Progenitor cell of endocrine pancreas (in vitro differentiated cells): ENCODE measurements at regions not wholly inside any gene's neighbourhood (a gene's known extent, or its start where the extent isn't known, plus 50 kb on each side); places are given as distances from the start of the nearest gene placed in this dataset.
"Not testable (repeated sequence)": the region's sequence is repeated elsewhere in the genome, so short reads cannot be mapped to it uniquely, and the experiment has no call there.

Source experiments
- DNase-seq: peaks from one replicate; pipeline ENCODE4 v3.0.0; 2021; ENCODE audit warnings: low spot score; ENCODE audit not compliant: unreplicated experiment
- H3K27ac Mint-ChIP-seq: 2 replicates; pipeline ENCODE4 v1.8.0; 2021; ENCODE audit warnings: mild to moderate bottlenecking, moderate library complexity, mixed read lengths
- H3K27me3 Mint-ChIP-seq: 2 replicates; pipeline ENCODE4 v1.8.0; 2021; ENCODE audit warnings: mixed read lengths
- H3K36me3 Mint-ChIP-seq: 2 replicates; pipeline ENCODE4 v1.8.0; 2022; ENCODE audit warnings: mixed read lengths; ENCODE audit not compliant: insufficient read depth
- H3K4me1 Mint-ChIP-seq: 2 replicates; pipeline ENCODE4 v1.8.0; 2021; ENCODE audit warnings: low read depth, mixed read lengths
- H3K4me3 Mint-ChIP-seq: 2 replicates; pipeline ENCODE4 v1.8.0; 2021; ENCODE audit warnings: low read depth, mild to moderate bottlenecking, moderate library complexity, mixed read lengths
- H3K9me3 Mint-ChIP-seq: 2 replicates; pipeline ENCODE4 v1.8.0; 2021; ENCODE audit warnings: low read depth, mixed read lengths
- CTCF ChIP-seq: fragments of 200-600 bp; sonication (generic); IDR thresholded peaks from one replicate; pipeline ENCODE4 v1.5.0; 2021; ENCODE audit warnings: antibody characterized with exemption, mild to moderate bottlenecking; ENCODE audit not compliant: unreplicated experiment

- H3K36me3 Mint-ChIP-seq, H3K4me3 Mint-ChIP-seq, H3K27me3 Mint-ChIP-seq, H3K27ac Mint-ChIP-seq, H3K4me1 Mint-ChIP-seq, DNase-seq: not testable (repeated sequence)
- peaks cover 14% of the 10 kb centered on the region for H3K9me3 Mint-ChIP-seq
These were observed 2775.4 kb downstream of the RPIA start for GRCh38 chr2:91466780-91467363.

GRCh38 chr2:91476244-91476935, 2784.9 kb downstream of the RPIA start:
- not testable (repeated sequence) for H3K36me3 Mint-ChIP-seq, DNase-seq, H3K4me1 Mint-ChIP-seq, H3K9me3 Mint-ChIP-seq, H3K27me3 Mint-ChIP-seq
- Mint-ChIP-seq H3K27ac (peak overlapping the region; percentile 99), H3K4me3 (peak overlapping the region; percentile 63)

GRCh38 chr2:91476936-91477246, 2785.4 kb downstream of the RPIA start:
- H3K9me3 Mint-ChIP-seq, H3K27me3 Mint-ChIP-seq, H3K36me3 Mint-ChIP-seq, H3K4me1 Mint-ChIP-seq, DNase-seq: not testable (repeated sequence)
- Mint-ChIP-seq H3K4me3 (peak overlapping the region; percentile 63), H3K27ac (peak overlapping the region; percentile 99)

- not testable (repeated sequence) for H3K4me3 Mint-ChIP-seq, H3K36me3 Mint-ChIP-seq, H3K27me3 Mint-ChIP-seq, H3K4me1 Mint-ChIP-seq, H3K27ac Mint-ChIP-seq, DNase-seq, H3K9me3 Mint-ChIP-seq
These were observed 2785.8 kb downstream of the RPIA start for GRCh38 chr2:91477291-91477690.

GRCh38 chr2:91477731-91478672, 2786.5 kb downstream of the RPIA start:
- no peak for TF ChIP-seq CTCF
- peaks cover 8% of the 10 kb centered on the region for H3K9me3 Mint-ChIP-seq
- H3K4me3 Mint-ChIP-seq: no peak overlapping the region
- peaks cover 6% of the 10 kb centered on the region for H3K36me3 Mint-ChIP-seq
- H3K4me1 Mint-ChIP-seq: peaks cover 1% of the 10 kb centered on the region
- no peak overlapping the region for H3K27ac Mint-ChIP-seq
- no peaks in the 10 kb centered on the region for H3K27me3 Mint-ChIP-seq
- no peak for DNase-seq

GRCh38 chr2:91478851-91479718, 2787.6 kb downstream of the RPIA start:
- H3K9me3 Mint-ChIP-seq, H3K36me3 Mint-ChIP-seq, H3K4me3 Mint-ChIP-seq: not testable (repeated sequence)

GRCh38 chr2:91485226-91485625, 2793.8 kb downstream of the RPIA start:
- not testable (repeated sequence) for H3K36me3 Mint-ChIP-seq, H3K4me1 Mint-ChIP-seq, H3K9me3 Mint-ChIP-seq, H3K27ac Mint-ChIP-seq, DNase-seq, H3K4me3 Mint-ChIP-seq, H3K27me3 Mint-ChIP-seq

More at GRCh38 chr2:91478851-91479718, 2787.6 kb downstream of the RPIA start:
- peak overlapping the region; percentile 97 for H3K27ac Mint-ChIP-seq
- DNase-seq, H3K27me3 Mint-ChIP-seq, H3K4me1 Mint-ChIP-seq: not testable (repeated sequence)

- not testable (repeated sequence) for H3K27me3 Mint-ChIP-seq, H3K27ac Mint-ChIP-seq, H3K4me3 Mint-ChIP-seq, DNase-seq, H3K36me3 Mint-ChIP-seq, H3K4me1 Mint-ChIP-seq
- H3K9me3 Mint-ChIP-seq: peaks cover 10% of the 10 kb centered on the region
These were observed 2805.9 kb downstream of the RPIA start for GRCh38 chr2:91497129-91498064.

- DNase-seq, H3K4me3 Mint-ChIP-seq, H3K27me3 Mint-ChIP-seq, H3K4me1 Mint-ChIP-seq, H3K27ac Mint-ChIP-seq, H3K36me3 Mint-ChIP-seq: not testable (repeated sequence)
- H3K9me3 Mint-ChIP-seq: peaks cover 10% of the 10 kb centered on the region
These were observed 2806.6 kb downstream of the RPIA start for GRCh38 chr2:91498065-91498449.

GRCh38 chr2:91498513-91499250, 2807.2 kb downstream of the RPIA start:
- H3K4me3 Mint-ChIP-seq, H3K27me3 Mint-ChIP-seq, DNase-seq, H3K36me3 Mint-ChIP-seq, H3K4me1 Mint-ChIP-seq, H3K27ac Mint-ChIP-seq: not testable (repeated sequence)
- H3K9me3 Mint-ChIP-seq: peaks cover 10% of the 10 kb centered on the region
